ENCODE measurements at regions not wholly inside any gene's neighbourhood (a gene's known extent, or its start where the extent isn't known, plus 50 kb on each side); places are given as distances from the start of the nearest gene placed in this dataset.

- TF ChIP-seq EZH2 (IDR thresholded peaks at IDR 0.05) (no peak), CTCF (IDR thresholded peaks at IDR 0.05) (no peak), EZH2phosphoT487 (IDR thresholded peaks at IDR 0.05) (no peak)
Measured at GRCh38 chr10:2356670-2357069, 619.3 kb upstream of the ADARB2 start.
